ENCODE measurements at regions not wholly inside any gene's neighbourhood (a gene's known extent, or its start where the extent isn't known, plus 50 kb on each side); places are given as distances from the start of the nearest gene placed in this dataset. TPM values are rescaled to one million over a fixed set of nuclear protein-coding genes. Genes with fewer than 3 reads are reported as not detected.
"Not testable (repeated sequence)": the region's sequence is repeated elsewhere in the genome, so short reads cannot be mapped to it uniquely, and the experiment has no call there.

GRCh38 chr13:50766013-50766412 lies 77.5 kb downstream of the DLEU7 start:
- TF ChIP-seq POLR2AphosphoS5 (IDR thresholded peaks at IDR 0.05; ENCODE audit: insufficient read depth in 1 of 2, low read depth in 1 of 2) (no peak), POLR2A (IDR thresholded peaks at IDR 0.05) (no peak), CTCF (IDR thresholded peaks at IDR 0.05) (no peak)
- H3K27me3 ChIP-seq = no peaks in the 10 kb centered on the region
- no peak overlapping the region for H3K4me3 ChIP-seq
- DNase-seq (ENCODE audit: extremely low spot score in 2 of 2) = no peak
- H3K9me3 ChIP-seq = no peaks in the 10 kb centered on the region
- H3K27ac ChIP-seq = no peak overlapping the region
- H3K36me3 ChIP-seq = no peaks in the 10 kb centered on the region
- intact Hi-C loops (cut with DNase I) = no loop called here
- no peaks in the 10 kb centered on the region for H3K4me1 ChIP-seq

- no peaks in the 10 kb centered on the region for H3K9me3 ChIP-seq
- TF ChIP-seq POLR2AphosphoS5 (IDR thresholded peaks at IDR 0.05; ENCODE audit: insufficient read depth in 1 of 2, low read depth in 1 of 2) (no peak), CTCF (IDR thresholded peaks at IDR 0.05) (no peak), POLR2A (IDR thresholded peaks at IDR 0.05) (no peak)
- no peaks in the 10 kb centered on the region for H3K36me3 ChIP-seq
- intact Hi-C loops (cut with DNase I) = no loop called here
- H3K27ac ChIP-seq = no peak overlapping the region
- no peak for DNase-seq (ENCODE audit: extremely low spot score in 2 of 2)
- no peak overlapping the region for H3K4me3 ChIP-seq
- no peaks in the 10 kb centered on the region for H3K4me1 ChIP-seq
- no peaks in the 10 kb centered on the region for H3K27me3 ChIP-seq
Observed at GRCh38 chr13:50766695-50767094, 76.8 kb downstream of the DLEU7 start.

GRCh38 chr13:50772881-50773280 lies 70.6 kb downstream of the DLEU7 start:
- H3K27ac ChIP-seq; H3K4me1 ChIP-seq; intact Hi-C loops (cut with DNase I); H3K9me3 ChIP-seq; H3K36me3 ChIP-seq; DNase-seq (ENCODE audit: extremely low spot score in 2 of 2); H3K27me3 ChIP-seq; H3K4me3 ChIP-seq: not testable (repeated sequence)

Small RNA genes lying in the stretch of these regions (small RNA-seq; reads per million reads assigned to genes)
- gene RF02109 = not detected
- not detected for gene RF02110

Data from vagina (tissue), 2 donors.